ENCODE measurements at regions not wholly inside any gene's neighbourhood (a gene's known extent, or its start where the extent isn't known, plus 50 kb on each side); places are given as distances from the start of the nearest gene placed in this dataset.

DNA sequence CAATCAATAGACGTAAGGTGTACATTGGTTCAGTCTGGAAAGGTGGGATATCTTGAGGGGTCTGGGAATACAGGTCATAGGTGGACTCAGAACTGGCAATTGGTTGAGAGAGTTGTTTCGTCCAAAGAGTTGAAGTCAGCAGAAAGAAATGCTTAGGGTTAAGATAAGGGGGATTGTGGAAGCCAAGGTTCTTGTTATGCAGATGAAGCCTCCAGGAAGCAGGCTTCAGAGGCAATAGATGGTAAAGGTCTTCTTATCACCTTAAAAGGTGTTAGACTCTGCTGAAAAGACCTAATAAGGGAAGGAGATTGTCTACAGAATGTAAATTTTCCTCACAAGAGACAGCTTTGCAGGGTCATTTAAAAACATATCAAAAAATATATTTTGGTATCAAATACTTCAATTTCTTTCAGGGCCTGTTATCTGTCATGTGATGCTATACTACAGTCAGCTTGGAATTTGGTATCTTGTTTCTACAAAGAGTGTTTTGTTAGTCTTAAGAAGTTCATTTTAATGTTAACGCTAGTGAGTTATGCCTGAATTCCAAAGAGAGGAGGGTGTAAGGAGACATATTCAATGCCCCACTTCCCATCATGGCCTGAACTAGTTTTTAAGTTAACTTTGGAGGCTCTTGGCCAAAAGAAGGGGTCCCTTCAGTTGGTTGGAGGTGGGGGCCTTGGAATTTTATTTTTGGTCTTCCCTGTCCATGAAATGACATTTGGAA is 378.2 kb upstream of the ROBO2 start:
- TF ChIP-seq, protein P1, sequence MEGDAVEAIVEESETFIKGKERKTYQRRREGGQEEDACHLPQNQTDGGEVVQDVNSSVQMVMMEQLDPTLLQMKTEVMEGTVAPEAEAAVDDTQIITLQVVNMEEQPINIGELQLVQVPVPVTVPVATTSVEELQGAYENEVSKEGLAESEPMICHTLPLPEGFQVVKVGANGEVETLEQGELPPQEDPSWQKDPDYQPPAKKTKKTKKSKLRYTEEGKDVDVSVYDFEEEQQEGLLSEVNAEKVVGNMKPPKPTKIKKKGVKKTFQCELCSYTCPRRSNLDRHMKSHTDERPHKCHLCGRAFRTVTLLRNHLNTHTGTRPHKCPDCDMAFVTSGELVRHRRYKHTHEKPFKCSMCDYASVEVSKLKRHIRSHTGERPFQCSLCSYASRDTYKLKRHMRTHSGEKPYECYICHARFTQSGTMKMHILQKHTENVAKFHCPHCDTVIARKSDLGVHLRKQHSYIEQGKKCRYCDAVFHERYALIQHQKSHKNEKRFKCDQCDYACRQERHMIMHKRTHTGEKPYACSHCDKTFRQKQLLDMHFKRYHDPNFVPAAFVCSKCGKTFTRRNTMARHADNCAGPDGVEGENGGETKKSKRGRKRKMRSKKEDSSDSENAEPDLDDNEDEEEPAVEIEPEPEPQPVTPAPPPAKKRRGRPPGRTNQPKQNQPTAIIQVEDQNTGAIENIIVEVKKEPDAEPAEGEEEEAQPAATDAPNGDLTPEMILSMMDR (IDR thresholded peaks at IDR 0.05): no peak
- H3K9me3 ChIP-seq: no peaks in the 10 kb centered on the region
- no peak for DNase-seq (ENCODE audit: low spot score)

DNA sequence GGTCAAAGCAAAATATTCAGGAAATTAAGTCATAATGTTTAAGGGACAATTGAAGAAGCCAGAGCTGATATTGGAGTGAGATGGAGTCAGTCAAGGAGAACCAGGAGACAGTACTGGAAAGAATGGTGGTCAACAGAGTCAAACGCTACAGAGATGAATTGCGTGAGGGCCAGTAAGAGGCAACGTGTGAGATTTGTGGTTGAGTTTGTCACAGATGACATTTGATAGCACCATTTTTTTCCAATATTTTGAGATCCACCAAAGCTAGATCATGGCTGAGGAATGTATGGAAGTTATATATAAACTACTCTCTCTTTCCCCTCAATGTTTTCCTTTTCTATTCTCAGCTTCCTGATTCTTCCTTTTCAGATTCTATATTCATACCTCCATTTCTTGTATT is 375.1 kb upstream of the ROBO2 start:
- H3K4me3 ChIP-seq: no peak overlapping the region
- no peaks in the 10 kb centered on the region for H3K4me1 ChIP-seq
- no peaks in the 10 kb centered on the region for H3K36me3 ChIP-seq
- no peaks in the 10 kb centered on the region for H3K9me3 ChIP-seq
- TF ChIP-seq, protein P1 (IDR thresholded peaks at IDR 0.05): no peak
- no peaks in the 10 kb centered on the region for H3K27me3 ChIP-seq
- H3K27ac ChIP-seq: no peak overlapping the region
- no peak for DNase-seq (ENCODE audit: low spot score)

More for the DNA sequence above, 378.2 kb upstream of the ROBO2 start:
- Histone ChIP-seq H3K36me3 (no peaks in the 10 kb centered on the region), H3K27ac (no peak overlapping the region), H3K4me1 (no peaks in the 10 kb centered on the region), H3K4me3 (no peak overlapping the region), H3K27me3 (no peaks in the 10 kb centered on the region)

DNA sequence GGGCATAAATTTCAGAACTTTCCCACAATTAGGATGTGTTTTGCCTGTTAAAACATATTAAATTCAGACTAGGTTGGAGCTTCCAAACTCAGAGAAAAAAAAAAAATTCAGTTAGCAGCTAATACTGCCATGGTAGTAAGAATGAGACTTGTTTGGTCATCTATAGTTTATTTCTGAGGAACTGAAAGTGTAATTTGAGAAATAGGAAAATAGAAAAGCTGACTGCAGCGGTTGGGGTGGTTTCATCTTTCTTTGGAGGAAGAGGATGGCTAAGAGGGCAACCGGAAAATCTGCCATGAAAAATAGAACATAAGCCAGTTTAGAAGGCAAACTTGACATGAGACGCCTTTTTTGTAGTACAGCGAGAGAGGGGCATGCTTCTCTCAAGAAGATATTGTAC is 371.2 kb upstream of the ROBO2 start:
- no peak for DNase-seq (ENCODE audit: low spot score)
- Histone ChIP-seq H3K27me3 (no peaks in the 10 kb centered on the region), H3K4me1 (no peaks in the 10 kb centered on the region), H3K9me3 (no peaks in the 10 kb centered on the region), H3K27ac (no peak overlapping the region), H3K36me3 (no peaks in the 10 kb centered on the region), H3K4me3 (no peak overlapping the region)
- TF ChIP-seq, protein P1 (IDR thresholded peaks at IDR 0.05): no peak

DNA sequence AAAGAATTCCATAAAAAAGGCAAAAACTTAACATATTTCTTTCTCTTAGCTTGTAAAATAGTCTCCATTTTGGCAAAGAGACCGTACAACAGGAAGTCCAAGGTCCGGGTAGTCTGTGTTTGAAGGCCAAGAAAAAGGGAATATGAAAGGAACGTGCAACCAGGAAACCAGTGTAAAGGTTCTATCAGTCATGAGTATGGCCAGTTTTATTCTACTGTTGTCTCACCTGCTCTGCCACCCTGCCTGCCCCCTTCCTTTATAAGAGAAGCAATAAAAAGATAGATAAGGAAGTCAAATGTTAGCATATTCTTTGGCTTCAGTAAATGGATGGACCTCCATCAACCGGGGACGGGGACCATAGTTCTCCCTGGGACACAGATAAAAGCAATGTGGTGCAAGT is 370.6 kb upstream of the ROBO2 start:
- H3K4me3 ChIP-seq: no peak overlapping the region
- TF ChIP-seq, protein P1 (IDR thresholded peaks at IDR 0.05): no peak
- H3K36me3 ChIP-seq: no peaks in the 10 kb centered on the region
- H3K4me1 ChIP-seq: no peaks in the 10 kb centered on the region
- no peaks in the 10 kb centered on the region for H3K27me3 ChIP-seq
- H3K9me3 ChIP-seq: no peaks in the 10 kb centered on the region
- H3K27ac ChIP-seq: no peak overlapping the region
- DNase-seq (ENCODE audit: low spot score): no peak

DNA sequence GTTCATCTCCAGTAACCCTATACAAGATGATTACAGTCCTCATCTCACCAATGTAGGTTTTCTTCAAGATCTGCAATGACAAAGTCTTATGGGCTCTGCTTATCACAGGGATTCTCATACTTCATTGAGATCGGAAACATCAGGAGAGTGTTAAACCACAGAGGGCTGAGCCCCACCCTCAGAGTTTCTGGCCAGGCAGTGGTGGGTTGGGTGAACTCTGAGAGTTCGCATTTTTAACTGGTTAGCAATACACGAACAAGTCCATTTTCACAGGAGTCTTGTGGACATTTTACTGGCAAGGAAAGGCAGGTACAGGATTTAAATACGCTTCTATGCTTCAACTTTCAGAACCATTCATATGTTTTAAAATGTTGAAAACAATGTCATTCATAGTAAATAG is 366.7 kb upstream of the ROBO2 start:
- TF ChIP-seq, protein P1 (IDR thresholded peaks at IDR 0.05): no peak
- Histone ChIP-seq H3K27me3 (no peaks in the 10 kb centered on the region), H3K4me1 (no peaks in the 10 kb centered on the region), H3K9me3 (no peaks in the 10 kb centered on the region), H3K36me3 (no peaks in the 10 kb centered on the region), H3K4me3 (no peak overlapping the region), H3K27ac (no peak overlapping the region)
- no peak for DNase-seq (ENCODE audit: low spot score)

DNA sequence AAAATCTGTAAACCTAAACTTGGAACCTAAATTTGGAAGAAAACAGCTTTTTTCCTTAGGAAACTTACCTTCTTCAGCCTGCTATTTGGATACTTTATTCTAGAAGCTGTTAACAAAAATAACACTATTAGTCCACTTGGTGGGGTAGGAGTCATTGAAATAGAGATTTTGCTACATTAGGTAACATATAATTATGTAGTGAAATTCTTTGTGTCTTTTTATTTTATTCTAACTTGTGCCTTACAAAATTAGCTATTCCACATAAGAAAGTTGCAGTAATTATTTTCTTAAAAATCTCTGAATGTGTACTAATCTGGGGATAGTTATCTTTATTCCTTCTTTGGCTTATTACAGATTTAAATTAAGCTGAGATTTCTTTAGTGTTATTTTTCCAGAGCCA is 360.4 kb upstream of the ROBO2 start:
- Histone ChIP-seq H3K27ac (no peak overlapping the region), H3K9me3 (no peaks in the 10 kb centered on the region), H3K27me3 (no peaks in the 10 kb centered on the region), H3K4me1 (no peaks in the 10 kb centered on the region), H3K4me3 (no peak overlapping the region), H3K36me3 (no peaks in the 10 kb centered on the region)
- DNase-seq (ENCODE audit: low spot score): no peak
- TF ChIP-seq, protein P1 (IDR thresholded peaks at IDR 0.05): no peak
